DND-41 (cell line): ENCODE measurements at regions not wholly inside any gene's neighbourhood (a gene's known extent, or its start where the extent isn't known, plus 50 kb on each side); places are given as distances from the start of the nearest gene placed in this dataset.
"Not testable (repeated sequence)": the region's sequence is repeated elsewhere in the genome, so short reads cannot be mapped to it uniquely, and the experiment has no call there.

Experiments used
- ATAC-seq: fragments of 200-7000 bp; cut with Tn5 transposase; 3 replicates; pipeline ENCODE4 v1.9.1; 2021; ENCODE audit warnings: low read depth; ENCODE audit not compliant: insufficient read depth
- DNase-seq: peaks from one replicate; pipeline ENCODE4 v3.0.0-alpha.2; 2020
- H2AFZ ChIP-seq: 2 replicates; pipeline ENCODE4 v1.6.0; 2012; ENCODE audit warnings: low read depth, low read length
- H3K27ac ChIP-seq: 2 replicates; pipeline ENCODE4 v1.5.1; 2012; ENCODE audit warnings: low read length, inconsistent platforms
- H3K27me3 ChIP-seq: fragments of 200-600 bp; sonication (generic); 2 replicates; pipeline ENCODE4 v1.6.0; 2012; ENCODE audit warnings: low read length, mild to moderate bottlenecking, inconsistent platforms; ENCODE audit not compliant: insufficient read depth, poor library complexity
- H3K36me3 ChIP-seq: 2 replicates; pipeline ENCODE4 v1.5.1; 2012; ENCODE audit warnings: low read length, inconsistent platforms; ENCODE audit not compliant: insufficient read depth
- H3K4me1 ChIP-seq: 2 replicates; pipeline ENCODE4 v1.5.1; 2012; ENCODE audit warnings: mild to moderate bottlenecking, low read length; ENCODE audit not compliant: insufficient read depth
- H3K4me2 ChIP-seq: 2 replicates; pipeline ENCODE4 v1.6.0; 2012; ENCODE audit warnings: mild to moderate bottlenecking, moderate library complexity, low read length, inconsistent platforms; ENCODE audit not compliant: insufficient read depth
- H3K4me3 ChIP-seq, 2 experiments: fragments of 200-600 bp in 1 of 2; shearing (Covaris generic) in 1 of 2; 2 replicates each; pipeline ENCODE4 v1.5.1; 2012 to 2016; ENCODE audit warnings: inconsistent platforms in 2 of 2, low read length in 2 of 2, mild to moderate bottlenecking in 2 of 2, low read depth in 1 of 2, moderate library complexity in 1 of 2
- H3K79me2 ChIP-seq: 2 replicates; pipeline ENCODE4 v1.6.0; 2012; ENCODE audit warnings: low read length, inconsistent platforms; ENCODE audit not compliant: insufficient read depth
- H3K9ac ChIP-seq: 2 replicates; pipeline ENCODE4 v1.6.0; 2012; ENCODE audit warnings: low read depth, mild to moderate bottlenecking, inconsistent platforms, low read length, moderate library complexity
- H3K9me3 ChIP-seq: 2 replicates; pipeline ENCODE4 v1.5.1; 2012; ENCODE audit warnings: low read length, moderate library complexity, mild to moderate bottlenecking, inconsistent platforms; ENCODE audit not compliant: insufficient read depth, severe bottlenecking
- H4K20me1 ChIP-seq: 2 replicates; pipeline ENCODE4 v1.6.0; 2012; ENCODE audit warnings: low read length; ENCODE audit not compliant: insufficient read depth
- CTCF ChIP-seq: IDR thresholded peaks from 2 replicates; pipeline ENCODE4 v1.5.1; 2012; ENCODE audit warnings: borderline replicate concordance, low read length, moderate library complexity, mild to moderate bottlenecking; ENCODE audit not compliant: poor library complexity, severe bottlenecking; ENCODE audit errors: extremely low read depth
- EZH2 ChIP-seq: IDR thresholded peaks from 3 replicates; pipeline ENCODE4 v1.6.1; 2012; ENCODE audit warnings: borderline replicate concordance, low read depth, mild to moderate bottlenecking, moderate library complexity, low read length, inconsistent platforms; ENCODE audit not compliant: severe bottlenecking

DNA sequence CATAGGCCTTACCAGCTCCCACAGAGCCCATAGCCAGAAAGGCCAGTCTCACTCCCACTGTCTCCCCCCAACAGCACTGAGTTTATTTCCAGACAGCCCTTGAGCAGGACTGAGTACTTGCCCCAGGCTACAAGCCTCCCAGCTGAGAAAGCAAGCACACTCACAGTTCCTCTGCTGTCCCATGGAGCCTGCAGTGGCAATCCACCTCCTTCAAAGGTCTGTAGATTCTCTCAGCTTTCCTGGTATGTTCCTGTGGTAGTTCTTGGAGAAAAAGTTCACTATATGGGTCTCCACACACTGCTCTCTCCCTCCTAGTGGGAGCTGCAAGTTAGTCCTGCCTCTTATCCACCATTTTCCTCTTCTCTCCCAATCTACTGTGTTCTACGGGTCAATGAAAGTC, 728.7 kb downstream of the DIAPH3 start:
- no peak for TF ChIP-seq CTCF
- TF ChIP-seq EZH2 = no peak
- Histone ChIP-seq H3K9me3 (peaks cover 7% of the 10 kb centered on the region), H3K9ac (no peak overlapping the region), H3K27me3 (no peaks in the 10 kb centered on the region), H2AFZ (no peak overlapping the region), H3K27ac (no peak overlapping the region), H3K4me1 (no peaks in the 10 kb centered on the region), H3K79me2 (no peaks in the 10 kb centered on the region), H3K36me3 (no peaks in the 10 kb centered on the region), H4K20me1 (no peaks in the 10 kb centered on the region), H3K4me3 (no peak overlapping the region), H3K4me2 (no peak overlapping the region)
- ATAC-seq = no peak
- no peak for DNase-seq

DNA sequence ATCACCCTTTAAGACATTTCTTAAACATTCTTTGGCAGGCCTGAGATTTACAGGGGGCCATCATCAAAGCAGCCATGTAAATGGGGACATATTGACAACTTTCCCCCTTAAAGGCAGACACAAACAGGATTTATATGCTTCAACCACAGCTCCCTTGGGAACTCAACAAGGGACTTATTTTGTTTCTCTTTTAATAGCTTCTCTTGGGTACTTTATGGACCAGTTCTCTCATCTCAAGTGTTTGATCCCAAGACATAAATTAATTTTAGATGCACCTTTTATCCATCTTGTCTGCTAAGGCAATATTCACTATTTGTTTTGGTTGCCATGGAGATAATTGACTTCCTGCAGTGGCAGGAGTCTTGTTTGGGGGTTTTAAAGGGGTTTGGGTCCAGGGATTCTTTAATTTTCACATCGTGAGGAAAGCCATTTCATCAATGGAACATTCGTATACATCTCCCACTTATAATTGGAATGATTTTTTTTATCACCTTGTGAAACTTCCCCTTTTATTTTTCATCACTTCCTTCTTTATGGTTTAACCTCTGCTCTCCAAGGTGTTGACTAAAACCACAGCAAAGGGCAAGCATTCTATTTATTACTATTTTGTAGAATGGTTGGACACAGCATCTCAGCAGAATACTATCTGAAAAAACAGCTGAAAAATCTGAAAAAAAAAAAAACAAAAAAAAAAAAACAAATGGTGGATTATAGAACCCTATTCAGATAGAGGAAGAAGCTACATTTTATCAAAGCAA, 726.0 kb downstream of the DIAPH3 start:
- DNase-seq (no peak), ATAC-seq (0 out of 3 replicates have a peak, but pooled peaks have one; percentile 39)
- TF ChIP-seq EZH2 (no peak), CTCF (no peak)
- H3K27ac ChIP-seq = no peak overlapping the region
- no peak overlapping the region for H2AFZ ChIP-seq
- no peaks in the 10 kb centered on the region for H4K20me1 ChIP-seq
- no peak overlapping the region for H3K4me3 ChIP-seq
- no peaks in the 10 kb centered on the region for H3K79me2 ChIP-seq
- peaks cover 7% of the 10 kb centered on the region for H3K9me3 ChIP-seq
- H3K36me3 ChIP-seq = no peaks in the 10 kb centered on the region
- H3K9ac ChIP-seq = no peak overlapping the region
- H3K4me1 ChIP-seq = no peaks in the 10 kb centered on the region
- H3K27me3 ChIP-seq = no peaks in the 10 kb centered on the region
- H3K4me2 ChIP-seq = no peak overlapping the region

GRCh38 chr13:59439776-59440428, 723.8 kb downstream of the DIAPH3 start:
- DNase-seq (no peak), ATAC-seq (no peak)
- Histone ChIP-seq H3K27me3 (no peaks in the 10 kb centered on the region), H3K4me2 (no peak overlapping the region), H3K79me2 (no peaks in the 10 kb centered on the region), H3K9me3 (no peaks in the 10 kb centered on the region), H2AFZ (no peak overlapping the region), H3K4me1 (no peaks in the 10 kb centered on the region), H4K20me1 (no peaks in the 10 kb centered on the region), H3K4me3 (no peak overlapping the region), H3K36me3 (no peaks in the 10 kb centered on the region), H3K27ac (no peak overlapping the region), H3K9ac (no peak overlapping the region)
- TF ChIP-seq EZH2 (no peak), CTCF (no peak)

DNA sequence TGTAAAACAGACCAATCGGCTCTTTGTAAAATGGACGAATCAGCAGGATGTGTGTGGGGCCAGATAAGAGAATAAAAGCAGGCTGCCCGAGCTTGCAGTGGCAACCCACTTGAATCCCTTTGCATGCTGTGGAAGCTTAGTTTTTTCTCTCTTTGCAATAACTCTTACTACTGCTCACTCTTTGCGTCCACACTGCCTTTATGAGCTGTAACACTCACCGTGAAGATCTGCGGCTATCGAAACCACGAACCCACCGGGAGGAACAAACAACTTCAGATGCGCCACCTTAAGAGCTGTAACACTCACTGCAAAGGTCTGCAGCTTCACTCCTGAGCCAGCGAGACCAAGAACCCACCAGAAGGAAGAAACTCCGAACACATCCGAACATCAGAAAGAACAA, 722.7 kb downstream of the DIAPH3 start:
- not testable (repeated sequence) for H3K9me3 ChIP-seq, H3K4me1 ChIP-seq, H3K4me3 ChIP-seq, H3K79me2 ChIP-seq, H3K36me3 ChIP-seq, H4K20me1 ChIP-seq, H3K4me2 ChIP-seq, H3K9ac ChIP-seq, DNase-seq, ATAC-seq, H3K27me3 ChIP-seq, H2AFZ ChIP-seq, H3K27ac ChIP-seq
